Thyroid gland (tissue), 4 donors: ENCODE measurements at regions not wholly inside any gene's neighbourhood (a gene's known extent, or its start where the extent isn't known, plus 50 kb on each side); places are given as distances from the start of the nearest gene placed in this dataset.

ENCODE experiments used
- POLR2A ChIP-seq, 2 donors: fragments of 450-650 bp; IDR thresholded peaks; one replicate each; pipeline ENCODE4 v1.6.1; 2017; ENCODE audit warnings: antibody characterized with exemption in 2 of 2, mild to moderate bottlenecking in 2 of 2, moderate library complexity in 1 of 2
- TF ChIP-seq, protein P1 (sequence below), 6 experiments: fragments of 200-600 bp in 3 of 6; fragments of 450-650 bp in 3 of 6; sonication (generic) in 3 of 6; IDR thresholded peaks; one replicate each; pipeline ENCODE4 v1.5.1; 2016 to 2019; ENCODE audit warnings: antibody characterized with exemption in 6 of 6, mild to moderate bottlenecking in 2 of 6, inconsistent platforms in 1 of 6, moderate library complexity in 1 of 6

DNA sequence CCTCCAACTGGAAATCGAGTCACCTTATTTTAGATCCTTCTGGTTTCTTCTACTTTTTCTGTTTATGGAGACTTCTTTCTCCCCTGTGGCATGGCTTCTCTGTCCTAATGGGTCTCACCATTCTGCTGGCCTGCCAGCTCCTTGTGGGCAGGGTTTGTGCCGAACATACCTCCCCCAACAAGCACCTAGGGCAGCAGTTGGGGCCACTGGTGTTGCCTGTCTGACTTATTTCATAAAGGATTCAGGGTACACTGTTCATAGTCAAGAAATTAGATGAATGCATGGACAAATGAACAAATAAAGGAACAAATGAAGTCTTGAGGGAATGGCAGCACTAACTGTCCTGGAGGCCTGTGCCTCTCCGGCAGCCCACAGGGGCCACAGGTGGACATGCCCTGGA lies 55.6 kb upstream of the DOCK1 start:
- TF ChIP-seq, protein P1, sequence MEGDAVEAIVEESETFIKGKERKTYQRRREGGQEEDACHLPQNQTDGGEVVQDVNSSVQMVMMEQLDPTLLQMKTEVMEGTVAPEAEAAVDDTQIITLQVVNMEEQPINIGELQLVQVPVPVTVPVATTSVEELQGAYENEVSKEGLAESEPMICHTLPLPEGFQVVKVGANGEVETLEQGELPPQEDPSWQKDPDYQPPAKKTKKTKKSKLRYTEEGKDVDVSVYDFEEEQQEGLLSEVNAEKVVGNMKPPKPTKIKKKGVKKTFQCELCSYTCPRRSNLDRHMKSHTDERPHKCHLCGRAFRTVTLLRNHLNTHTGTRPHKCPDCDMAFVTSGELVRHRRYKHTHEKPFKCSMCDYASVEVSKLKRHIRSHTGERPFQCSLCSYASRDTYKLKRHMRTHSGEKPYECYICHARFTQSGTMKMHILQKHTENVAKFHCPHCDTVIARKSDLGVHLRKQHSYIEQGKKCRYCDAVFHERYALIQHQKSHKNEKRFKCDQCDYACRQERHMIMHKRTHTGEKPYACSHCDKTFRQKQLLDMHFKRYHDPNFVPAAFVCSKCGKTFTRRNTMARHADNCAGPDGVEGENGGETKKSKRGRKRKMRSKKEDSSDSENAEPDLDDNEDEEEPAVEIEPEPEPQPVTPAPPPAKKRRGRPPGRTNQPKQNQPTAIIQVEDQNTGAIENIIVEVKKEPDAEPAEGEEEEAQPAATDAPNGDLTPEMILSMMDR (IDR thresholded peaks at IDR 0.05): no peak
- TF ChIP-seq POLR2A (IDR thresholded peaks at IDR 0.05): no peak
